GM18520 (cell line): ENCODE measurements at regions not wholly inside any gene's neighbourhood (a gene's known extent, or its start where the extent isn't known, plus 50 kb on each side); places are given as distances from the start of the nearest gene placed in this dataset.

ENCODE experiments used
- ATAC-seq: cut with Tn5 transposase; IDR thresholded peaks from one replicate; pipeline ENCODE4 v1.9.1; 2021; ENCODE audit not compliant: unreplicated experiment

GRCh38 chr15:95302809-95303208 lies 1027.7 kb upstream of the NR2F2 start:
- ATAC-seq, result no peak

GRCh38 chr15:95303713-95304112 lies 1026.8 kb upstream of the NR2F2 start:
- ATAC-seq, result no peak

GRCh38 chr15:95304151-95304946 lies 1026.2 kb upstream of the NR2F2 start:
- no peak for ATAC-seq

DNA sequence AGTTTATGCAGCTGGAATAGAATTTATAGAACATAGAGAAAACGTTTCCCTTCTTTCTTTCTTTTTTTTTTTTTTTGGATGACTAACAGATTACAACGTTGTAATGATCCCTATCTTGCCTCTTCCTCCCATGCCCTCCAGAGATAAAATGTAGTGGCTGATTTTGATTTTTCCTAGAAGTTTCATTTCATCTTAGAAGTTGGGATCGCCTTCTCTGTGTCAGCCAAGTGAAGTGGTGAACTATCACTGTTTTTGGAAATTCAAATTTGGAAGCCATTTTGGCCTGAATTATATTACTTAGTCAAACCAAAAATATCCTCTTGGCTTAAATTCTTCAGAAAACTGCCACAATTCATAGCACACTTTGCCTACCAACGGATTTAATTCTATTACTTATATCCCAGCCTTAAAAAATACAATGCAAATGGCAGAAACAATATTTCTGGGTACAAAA lies 1025.5 kb upstream of the NR2F2 start:
- ATAC-seq, result no peak

- no peak for ATAC-seq
Observed at GRCh38 chr15:95307115-95307514, 1023.4 kb upstream of the NR2F2 start.

- ATAC-seq, result no peak
Observed at GRCh38 chr15:95319242-95319641, 1011.3 kb upstream of the NR2F2 start.

DNA sequence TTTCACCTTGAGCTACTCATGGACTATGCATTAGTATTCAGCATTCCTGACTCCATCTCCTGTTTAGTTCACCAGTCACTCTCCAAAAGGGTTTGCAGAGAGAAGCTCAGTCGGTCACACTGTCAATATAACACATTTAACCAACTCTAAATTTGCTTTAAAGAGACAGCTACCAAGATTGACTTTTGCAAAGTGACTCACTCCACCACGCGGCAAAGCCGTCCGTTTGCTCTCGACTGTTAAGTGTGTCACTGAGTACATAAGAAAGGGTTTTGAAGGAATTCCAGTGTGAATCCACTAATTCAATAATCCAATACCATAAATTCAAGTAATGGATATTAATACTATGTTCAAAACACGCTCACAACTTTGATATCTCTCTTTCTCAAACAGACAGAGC lies 1006.7 kb upstream of the NR2F2 start:
- no peak for ATAC-seq

GRCh38 chr15:95324656-95325055 lies 1005.8 kb upstream of the NR2F2 start:
- ATAC-seq, result no peak

- ATAC-seq, result no peak
Observed at GRCh38 chr15:95325763-95326404, 1004.6 kb upstream of the NR2F2 start.

GRCh38 chr15:95326431-95327182 lies 1003.9 kb upstream of the NR2F2 start:
- no peak for ATAC-seq

- no peak for ATAC-seq
Observed at GRCh38 chr15:95327183-95327525, 1003.3 kb upstream of the NR2F2 start.

DNA sequence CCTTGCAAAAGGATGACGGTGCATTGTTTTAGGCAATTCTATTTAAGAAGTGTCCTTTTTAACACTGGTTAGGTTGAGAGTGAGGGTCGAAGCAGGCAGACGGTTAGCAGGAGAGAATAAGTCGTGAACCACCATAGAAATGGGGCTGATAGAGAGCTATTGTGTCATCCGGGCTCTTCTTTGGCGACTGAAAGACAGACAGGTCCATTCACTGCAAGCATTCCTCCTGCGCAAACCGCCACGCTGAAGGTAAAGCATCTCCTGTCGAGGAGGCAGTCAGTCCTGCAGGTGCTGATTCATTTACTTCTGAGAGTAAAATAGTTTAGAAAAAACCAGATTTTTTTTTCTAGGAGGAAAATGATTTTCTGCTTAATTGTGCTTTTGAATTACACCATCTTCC lies 1002.8 kb upstream of the NR2F2 start:
- ATAC-seq, result no peak

- no peak for ATAC-seq
Observed at GRCh38 chr15:95328559-95328958, 1001.9 kb upstream of the NR2F2 start.

DNA sequence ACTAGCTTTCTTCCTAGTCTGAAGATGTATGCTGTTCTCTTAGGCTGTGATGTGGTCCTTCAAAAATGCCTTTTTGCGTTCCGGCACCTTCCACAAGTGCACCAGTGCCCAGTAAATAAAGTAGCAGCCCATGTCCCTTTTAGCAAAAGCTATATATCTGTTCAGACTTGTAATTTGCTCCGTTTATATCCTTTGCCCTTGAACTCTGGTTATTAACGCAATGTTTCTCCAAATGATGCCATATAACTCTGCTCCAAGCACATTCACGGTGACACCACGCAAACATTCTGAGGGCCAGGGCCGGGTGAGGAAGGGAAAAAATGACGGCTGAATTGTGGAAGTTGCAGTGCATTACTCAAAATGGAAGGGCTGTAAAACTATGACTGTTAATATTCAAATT lies 1001.1 kb upstream of the NR2F2 start:
- ATAC-seq, result no peak

- ATAC-seq, result no peak
Observed at GRCh38 chr15:95341686-95342085, 988.8 kb upstream of the NR2F2 start.

- no peak for ATAC-seq
Observed at GRCh38 chr15:95345867-95346266, 984.6 kb upstream of the NR2F2 start.

DNA sequence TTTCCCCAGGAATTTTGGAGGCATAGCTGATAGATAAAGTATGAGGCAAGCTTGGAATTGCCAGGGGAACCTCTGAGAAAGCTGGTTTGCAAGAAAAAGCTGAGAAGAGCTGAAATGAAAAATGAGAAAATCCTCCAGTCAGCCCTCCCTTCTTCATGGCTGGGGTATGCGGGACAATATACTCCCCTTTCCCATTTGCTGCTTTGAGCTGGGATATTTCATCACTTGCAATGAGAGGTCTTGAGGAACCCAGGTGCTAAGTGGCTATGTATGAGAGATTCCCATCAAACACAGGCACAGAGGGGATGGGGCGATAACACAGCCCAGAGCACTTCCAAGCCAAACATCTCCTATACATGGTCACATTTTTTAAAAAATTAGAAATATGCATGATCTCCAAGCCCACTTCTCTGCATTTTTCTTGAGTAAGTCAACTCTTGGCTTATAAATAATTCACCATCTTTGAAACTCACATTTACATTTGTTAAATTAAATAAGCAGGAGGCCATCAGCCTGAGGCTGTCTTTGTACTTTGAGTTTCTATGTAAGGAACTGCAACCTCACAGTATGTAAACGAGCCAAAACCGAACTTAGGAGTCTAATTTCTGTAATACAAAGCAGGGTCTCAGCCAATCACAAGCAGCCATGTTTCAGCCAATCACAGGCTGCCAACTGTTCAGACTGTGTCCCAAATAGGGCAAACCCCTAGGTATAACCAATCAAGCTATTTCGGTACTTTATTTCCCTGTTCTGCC lies 983.6 kb upstream of the NR2F2 start:
- no peak for ATAC-seq

DNA sequence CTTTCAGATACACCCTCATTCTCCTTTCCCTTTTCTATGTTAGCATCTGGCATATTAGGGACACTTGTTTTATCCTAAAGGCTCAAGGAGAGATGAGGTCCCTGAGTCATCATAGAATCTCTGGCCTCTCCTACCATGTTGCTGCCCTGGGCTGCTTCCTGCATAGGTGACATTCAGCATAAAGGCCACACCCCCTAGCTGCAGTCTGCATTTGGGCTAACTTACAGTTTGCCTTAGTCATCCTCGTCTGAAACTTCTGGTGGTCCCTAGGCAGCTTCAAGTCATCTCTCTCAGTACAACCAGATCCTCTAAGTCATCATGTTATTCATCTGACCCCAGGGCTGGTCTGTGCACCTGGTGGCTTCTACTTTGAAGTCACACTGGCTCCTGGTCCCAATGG lies 982.7 kb upstream of the NR2F2 start:
- ATAC-seq, result no peak

- no peak for ATAC-seq
Observed at GRCh38 chr15:95350908-95351307, 979.6 kb upstream of the NR2F2 start.

DNA sequence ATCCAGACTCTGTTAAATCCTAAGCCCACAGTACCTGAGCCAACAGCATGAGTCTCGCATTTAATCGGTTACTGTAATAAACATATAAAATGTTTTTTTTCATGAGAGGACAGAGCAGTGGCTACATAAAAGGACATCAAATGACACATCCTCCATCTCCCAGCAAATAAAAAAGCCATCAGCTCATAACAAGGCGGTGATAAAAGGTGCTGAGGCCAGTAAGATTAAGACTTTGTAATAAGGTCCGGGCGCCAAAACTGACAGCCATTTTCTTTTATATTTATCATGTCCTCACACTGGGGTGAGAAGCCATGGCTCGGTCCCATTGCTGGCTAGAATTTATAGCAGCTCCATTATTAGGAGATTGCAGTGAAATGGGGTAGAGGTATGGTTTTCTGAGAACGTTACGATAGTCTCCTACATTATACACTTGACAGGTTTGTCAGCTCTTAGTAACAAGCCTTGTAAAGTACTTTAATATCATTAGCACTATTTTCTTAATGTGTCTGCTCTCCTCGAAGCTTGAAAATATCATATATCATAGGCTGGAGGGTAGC lies 977.8 kb upstream of the NR2F2 start:
- ATAC-seq, result no peak

DNA sequence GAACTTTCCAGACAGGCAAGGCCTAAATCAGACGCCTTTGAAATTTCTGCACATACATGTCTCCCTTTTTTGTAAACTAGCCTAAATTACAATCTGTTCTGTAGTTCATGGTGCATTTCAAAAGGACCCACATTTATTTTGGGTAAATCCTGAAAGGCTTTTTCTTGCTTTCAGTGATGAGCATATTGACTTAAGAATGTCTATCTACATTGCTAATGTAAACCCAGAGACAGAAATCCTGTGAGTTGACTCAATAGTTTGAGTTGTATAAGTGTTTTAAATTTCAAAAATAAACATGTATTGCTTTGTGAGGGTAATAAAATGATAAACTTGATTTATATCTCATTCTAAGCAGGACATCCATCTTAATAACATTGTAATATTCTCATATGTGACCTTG lies 977.0 kb upstream of the NR2F2 start:
- ATAC-seq, result no peak
